Body of pancreas (tissue), 4 donors: ENCODE measurements at regions not wholly inside any gene's neighbourhood (a gene's known extent, or its start where the extent isn't known, plus 50 kb on each side); places are given as distances from the start of the nearest gene placed in this dataset.

Source experiments
- POLR2A ChIP-seq, 3 donors: fragments of 450-650 bp; IDR thresholded peaks; one replicate each; pipeline ENCODE4 v1.6.1; 2016; ENCODE audit warnings: antibody characterized with exemption in 3 of 3, mild to moderate bottlenecking in 2 of 3
- TF ChIP-seq, protein P1 (sequence below), 7 experiments: fragments of 450-650 bp in 4 of 7; fragments of 200-600 bp in 3 of 7; sonication (generic) in 3 of 7; IDR thresholded peaks; one replicate each; pipeline ENCODE4 v1.5.1; 2016 to 2019; ENCODE audit warnings: antibody characterized with exemption in 7 of 7

- TF ChIP-seq, protein P1, sequence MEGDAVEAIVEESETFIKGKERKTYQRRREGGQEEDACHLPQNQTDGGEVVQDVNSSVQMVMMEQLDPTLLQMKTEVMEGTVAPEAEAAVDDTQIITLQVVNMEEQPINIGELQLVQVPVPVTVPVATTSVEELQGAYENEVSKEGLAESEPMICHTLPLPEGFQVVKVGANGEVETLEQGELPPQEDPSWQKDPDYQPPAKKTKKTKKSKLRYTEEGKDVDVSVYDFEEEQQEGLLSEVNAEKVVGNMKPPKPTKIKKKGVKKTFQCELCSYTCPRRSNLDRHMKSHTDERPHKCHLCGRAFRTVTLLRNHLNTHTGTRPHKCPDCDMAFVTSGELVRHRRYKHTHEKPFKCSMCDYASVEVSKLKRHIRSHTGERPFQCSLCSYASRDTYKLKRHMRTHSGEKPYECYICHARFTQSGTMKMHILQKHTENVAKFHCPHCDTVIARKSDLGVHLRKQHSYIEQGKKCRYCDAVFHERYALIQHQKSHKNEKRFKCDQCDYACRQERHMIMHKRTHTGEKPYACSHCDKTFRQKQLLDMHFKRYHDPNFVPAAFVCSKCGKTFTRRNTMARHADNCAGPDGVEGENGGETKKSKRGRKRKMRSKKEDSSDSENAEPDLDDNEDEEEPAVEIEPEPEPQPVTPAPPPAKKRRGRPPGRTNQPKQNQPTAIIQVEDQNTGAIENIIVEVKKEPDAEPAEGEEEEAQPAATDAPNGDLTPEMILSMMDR (IDR thresholded peaks at IDR 0.05), result no peak
- TF ChIP-seq POLR2A (IDR thresholded peaks at IDR 0.05), result no peak
These were observed 391.7 kb upstream of the SGCG start for GRCh38 chr13:22789027-22789593.
